ENCODE measurements at regions not wholly inside any gene's neighbourhood (a gene's known extent, or its start where the extent isn't known, plus 50 kb on each side); places are given as distances from the start of the nearest gene placed in this dataset.

GRCh38 chr18:55106906-55107305 lies 147.6 kb upstream of the CCDC68 start:
- TF ChIP-seq CTCF (IDR thresholded peaks at IDR 0.05) (no peak), POLR2A (IDR thresholded peaks at IDR 0.05) (no peak)

All from Peyer's patch (tissue), 4 donors.